HepG2 (cell line): ENCODE measurements at regions not wholly inside any gene's neighbourhood (a gene's known extent, or its start where the extent isn't known, plus 50 kb on each side); places are given as distances from the start of the nearest gene placed in this dataset.

Experiments
- ATAC-seq: fragments of 200-7000 bp; cut with Tn5 transposase; 3 replicates; pipeline ENCODE4 v1.9.1; 2020; ENCODE audit warnings: mild to moderate bottlenecking, moderate library complexity
- BruUV-seq: library from RNA; stranded (reverse); fragments of 400-500 nt; replicated peaks from 2 replicates; lab custom pipeline; 2021; lab: Mats Ljungman, UMichigan
- CTCF ChIA-PET: fragments of 300-600 bp; formaldehyde crosslinking; extraction: SDS; loops from one replicate; lab custom pipeline; 2021; ENCODE audit warnings: low total read pairs, inconsistent platforms, low intra/inter-chr PET ratio; lab: Yijun Ruan, JAX
- POLR2A ChIA-PET: fragments of 350-600 bp; sonication (Branson Sonifier 250); formaldehyde crosslinking; loops from one replicate; lab custom pipeline; 2020; ENCODE audit warnings: antibody characterized with exemption, inconsistent platforms; lab: Yijun Ruan, JAX
- DNase-seq: peaks from one replicate; pipeline ENCODE4 v3.0.0-alpha.2; 2015; ENCODE audit warnings: low spot score
- FAIRE-seq: peaks from 3 replicates; lab custom pipeline; 2011; peaks lifted over from hg19 to GRCh38; lab: Jason Lieb, UNC
- H2AFZ ChIP-seq: one replicate; pipeline ENCODE4 v1.6.1; 2011; ENCODE audit warnings: low read length, inconsistent platforms
- H3K27ac ChIP-seq: fragments of 300-600 bp; 3 replicates; pipeline ENCODE4 v1.8.0; 2011; ENCODE audit warnings: mixed run types, mild to moderate bottlenecking, mixed read lengths, low read length, inconsistent platforms; ENCODE audit not compliant: insufficient read depth; ENCODE audit errors: extremely low read length
- H3K27me3 ChIP-seq, 2 experiments: fragments of 200-600 bp in 1 of 2; 2 replicates in 1 of 2; 3 replicates in 1 of 2; pipeline versions ENCODE4 v1.6.0 to v1.8.0; 2011; ENCODE audit warnings: low read length in 2 of 2, mild to moderate bottlenecking in 2 of 2, moderate library complexity in 2 of 2, inconsistent platforms in 1 of 2; ENCODE audit not compliant: insufficient read depth in 2 of 2, control insufficient read depth in 1 of 2
- H3K36me3 ChIP-seq, 2 experiments: fragments of 200-600 bp in 1 of 2; replicated peaks in 1 of 2; 2 replicates in 1 of 2; 3 replicates in 1 of 2; pipeline versions ENCODE4 v1.5.1 to v1.8.0; 2011; ENCODE audit warnings: low read length in 2 of 2, inconsistent platforms in 1 of 2; ENCODE audit not compliant: insufficient read depth in 2 of 2, control insufficient read depth in 1 of 2
- H3K4me1 ChIP-seq: 2 replicates; pipeline ENCODE4 v1.5.1; 2012; ENCODE audit warnings: low read length, inconsistent platforms; ENCODE audit not compliant: insufficient read depth
- H3K4me2 ChIP-seq: 2 replicates; pipeline ENCODE4 v1.6.0; 2011; ENCODE audit warnings: low read depth, low read length, inconsistent platforms
- H3K4me3 ChIP-seq, 3 experiments: fragments of 200-600 bp in 1 of 3; sonication (generic), shearing (Covaris generic) in 1 of 3; replicated peaks in 1 of 3; 2 replicates each; pipeline ENCODE4 v1.5.1; 2011 to 2016; ENCODE audit warnings: low read length in 3 of 3, inconsistent platforms in 2 of 3, low read depth in 2 of 3, mild to moderate bottlenecking in 2 of 3, control low read depth in 1 of 3, mixed read lengths in 1 of 3; ENCODE audit not compliant: insufficient read depth in 1 of 3
- H3K79me2 ChIP-seq: one replicate; pipeline ENCODE4 v1.6.1; 2011; ENCODE audit warnings: low read length, inconsistent platforms; ENCODE audit not compliant: insufficient read depth
- H3K9ac ChIP-seq: 2 replicates; pipeline ENCODE4 v1.6.0; 2011; ENCODE audit warnings: mild to moderate bottlenecking, low read depth, low read length, inconsistent platforms; ENCODE audit not compliant: insufficient read depth
- H3K9me3 ChIP-seq: 2 replicates; pipeline ENCODE4 v1.5.1; 2012; ENCODE audit warnings: mild to moderate bottlenecking, low read length
- H4K20me1 ChIP-seq: 2 replicates; pipeline ENCODE4 v1.6.0; 2011; ENCODE audit warnings: inconsistent platforms, mild to moderate bottlenecking, low read length, moderate library complexity; ENCODE audit not compliant: insufficient read depth
- HDAC6 ChIP-seq: fragments of 200-600 bp; sonication (generic); IDR thresholded peaks from 2 replicates; pipeline ENCODE4 v1.7.0; 2017; ENCODE audit warnings: mild to moderate bottlenecking, antibody characterized with exemption, low read length, low read depth
- HMG20B ChIP-seq: conservative IDR thresholded peaks from 2 replicates; pipeline ENCODE4 v1.6.1; 2016; ENCODE audit warnings: missing genetic modification reagents, missing compliant biosample characterization
- MBD4 ChIP-seq: IDR thresholded peaks from 2 replicates; pipeline ENCODE4 v1.6.1; 2012; ENCODE audit warnings: low read length, inconsistent platforms, borderline replicate concordance
- NAIF1 ChIP-seq: sonication (generic); formaldehyde crosslinking; IDR thresholded peaks from 2 replicates; pipeline ENCODE4 v1.5.0; 2020; ENCODE audit warnings: mild to moderate bottlenecking, missing genetic modification reagents, borderline replicate concordance
- NFYB ChIP-seq: sonication (generic); formaldehyde crosslinking; IDR thresholded peaks from 2 replicates; pipeline ENCODE4 v1.4.0; 2020; ENCODE audit warnings: missing genetic modification reagents
- RFX5 ChIP-seq: IDR thresholded peaks from 2 replicates; pipeline ENCODE4 v1.6.1; 2011; ENCODE audit warnings: low read depth, low read length, improper control_type of control experiment
- ZBTB10 ChIP-seq: sonication (generic); formaldehyde crosslinking; IDR thresholded peaks from 2 replicates; pipeline ENCODE4 v1.4.0; 2020; ENCODE audit warnings: missing genetic modification reagents, borderline replicate concordance
- ZFX ChIP-seq: sonication (generic); formaldehyde crosslinking; IDR thresholded peaks from 2 replicates; pipeline ENCODE4 v1.4.0; 2020; ENCODE audit warnings: mild to moderate bottlenecking, low read depth, missing genetic modification reagents, moderate library complexity
- ZNF256 ChIP-seq: sonication (generic); formaldehyde crosslinking; conservative IDR thresholded peaks from 2 replicates; pipeline ENCODE4 v1.4.0; 2020; ENCODE audit warnings: missing genetic modification reagents
- ZNF574 ChIP-seq: sonication (generic); formaldehyde crosslinking; IDR thresholded peaks from 2 replicates; pipeline ENCODE4 v1.4.0; 2020; ENCODE audit warnings: missing genetic modification reagents
- ZNF775 ChIP-seq: sonication (generic); formaldehyde crosslinking; IDR thresholded peaks from 2 replicates; pipeline ENCODE4 v1.4.0; 2020; ENCODE audit warnings: missing genetic modification reagents, mild to moderate bottlenecking, moderate library complexity, borderline replicate concordance
- WGBS: methylation state at CpG from one replicate; pipeline ENCODE4 v1.1.6; 2017; ENCODE audit warnings: low lambda C conversion rate; 5-methylcytosine and 5-hydroxymethylcytosine counted together
- in situ Hi-C: cut with HindIII; loops from 2 replicates; pipeline ENCODE4 v1.10.0; 2017; ENCODE audit warnings: low pct_unique_long_range_greater_than_20kb; ENCODE audit not compliant: extremely low pct_ligation_motif_present
- intact Hi-C: fragments of 100-400 bp; cut with micrococcal nuclease; formaldehyde crosslinking; loops from one replicate; pipeline ENCODE4 v1.10.0; 2022; ENCODE audit not compliant: unreplicated experiment

GRCh38 chr11:98564233-98564632 lies 456.5 kb upstream of the CNTN5 start:
- Histone ChIP-seq H3K36me3 (no peaks in the 10 kb centered on the region), H3K9me3 (no peaks in the 10 kb centered on the region), H3K27me3 (no peaks in the 10 kb centered on the region), H2AFZ (no peak overlapping the region), H3K79me2 (no peaks in the 10 kb centered on the region), H3K4me2 (no peak overlapping the region), H3K4me1 (no peaks in the 10 kb centered on the region), H3K9ac (no peak overlapping the region), H4K20me1 (no peaks in the 10 kb centered on the region), H3K4me3 (no peak overlapping the region), H3K27ac (no peak overlapping the region)
- no peak for DNase-seq
- in situ Hi-C loops = no loop called here
- intact Hi-C loops = no loop called here
- TF ChIP-seq RFX5 (no peak), ZNF574 (CRISPR knock-in tag) (no peak), NFYB (CRISPR knock-in tag) (no peak), HMG20B (CRISPR knock-in tag) (no peak), NAIF1 (CRISPR knock-in tag) (no peak), MBD4 (no peak), ZNF775 (CRISPR knock-in tag) (no peak), ZBTB10 (CRISPR knock-in tag) (no peak), ZFX (CRISPR knock-in tag) (no peak), ZNF256 (CRISPR knock-in tag) (no peak), HDAC6 (no peak)
- ChIA-PET CTCF (no interaction called here), POLR2A (no interaction called here)
- 0% methylated on average over 3 of the region's 3 CpGs for WGBS
- no peak for FAIRE-seq
- no peak for ATAC-seq
- no TSS peak for BruUV-seq
